Thoracic aorta (tissue), 2 donors: ENCODE measurements at regions not wholly inside any gene's neighbourhood (a gene's known extent, or its start where the extent isn't known, plus 50 kb on each side); places are given as distances from the start of the nearest gene placed in this dataset.

ENCODE experiments used
- ATAC-seq: fragments of 150-250 bp; one replicate; pipeline ENCODE4 v1.8.0; 2017; ENCODE audit warnings: low read depth; ENCODE audit not compliant: insufficient number of reproducible peaks, low FRiP score
- DNase-seq: peaks from one replicate; pipeline ENCODE4 v3.0.0-alpha.2; 2020; ENCODE audit warnings: low spot score
- H3K27ac ChIP-seq, 2 donors: fragments of 200-600 bp; sonication (generic); 1 replicate in 1 of 2; 2 replicates in 1 of 2; pipeline ENCODE4 v1.5.1; 2016; ENCODE audit warnings: mild to moderate bottlenecking in 2 of 2, moderate library complexity in 2 of 2
- H3K27me3 ChIP-seq: fragments of 200-600 bp; sonication (generic); replicated peaks from 2 replicates; pipeline ENCODE4 v1.6.0; 2016; ENCODE audit warnings: mild to moderate bottlenecking; ENCODE audit not compliant: insufficient read depth
- H3K36me3 ChIP-seq: fragments of 200-600 bp; sonication (generic); one replicate; pipeline ENCODE4 v1.5.1; 2016
- H3K4me1 ChIP-seq, 2 donors: fragments of 200-600 bp; sonication (generic); 1 replicate in 1 of 2; 2 replicates in 1 of 2; pipeline versions ENCODE4 v1.5.1 to v1.6.0; 2016; ENCODE audit warnings: low read depth in 2 of 2, mild to moderate bottlenecking in 1 of 2; ENCODE audit not compliant: control insufficient read depth in 1 of 2
- H3K4me3 ChIP-seq: fragments of 200-600 bp; sonication (generic); 2 replicates; pipeline ENCODE4 v1.5.1; 2016; ENCODE audit warnings: mild to moderate bottlenecking
- H3K9me3 ChIP-seq: fragments of 200-600 bp; sonication (generic); 2 replicates; pipeline ENCODE4 v1.5.1; 2016
- CTCF ChIP-seq: fragments of 200-600 bp; sonication (generic); IDR thresholded peaks from one replicate; pipeline ENCODE4 v1.5.1; 2019; ENCODE audit warnings: antibody characterized with exemption

- no peak for TF ChIP-seq CTCF
- Histone ChIP-seq H3K27me3 (no peaks in the 10 kb centered on the region), H3K4me3 (no peak overlapping the region), H3K9me3 (no peaks in the 10 kb centered on the region), H3K27ac (no peak overlapping the region), H3K4me1 (no peaks in the 10 kb centered on the region), H3K36me3 (no peaks in the 10 kb centered on the region)
- ATAC-seq (no peak), DNase-seq (no peak)
Measured at GRCh38 chr3:36097209-36097608, 283.1 kb upstream of the STAC start.

GRCh38 chr3:36114353-36114752, 266.0 kb upstream of the STAC start:
- no peak for TF ChIP-seq CTCF
- no peak for ATAC-seq
- no peak overlapping the region for H3K27ac ChIP-seq

DNA sequence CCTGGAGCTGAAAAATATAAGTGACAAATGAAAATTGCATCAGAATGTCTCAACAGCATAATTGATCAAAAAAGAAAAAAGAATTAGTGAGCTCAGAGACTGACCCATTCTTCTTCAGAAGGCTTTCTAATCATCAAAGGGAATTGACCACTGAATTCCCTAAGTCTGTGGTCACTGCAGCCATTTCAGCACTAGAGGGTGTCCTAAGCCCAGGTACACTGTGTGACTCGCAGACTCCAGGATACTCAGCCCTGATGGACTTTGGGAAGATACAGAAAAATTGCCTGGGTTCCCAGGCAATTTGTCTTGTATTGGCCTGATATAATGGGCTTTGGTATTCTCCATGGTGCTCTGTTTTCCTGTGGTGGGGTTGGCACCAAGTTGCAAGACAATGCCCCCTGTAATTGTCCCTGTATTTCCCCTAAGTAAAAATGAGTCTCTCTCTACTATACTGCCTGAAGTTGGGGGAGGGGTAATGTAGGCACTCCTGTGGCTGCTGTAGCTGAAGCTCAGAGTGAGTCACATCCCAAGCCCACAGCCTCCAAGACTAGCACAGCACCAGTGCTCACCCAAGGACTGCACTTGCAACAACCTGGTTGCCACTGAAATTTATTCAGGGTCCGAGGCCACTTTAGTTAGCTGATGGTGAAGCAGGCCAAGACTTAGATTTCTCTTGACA, 256.0 kb upstream of the STAC start:
- Histone ChIP-seq H3K4me1 (no peaks in the 10 kb centered on the region), H3K27ac (no peak overlapping the region), H3K9me3 (no peaks in the 10 kb centered on the region), H3K4me3 (no peak overlapping the region), H3K36me3 (no peaks in the 10 kb centered on the region), H3K27me3 (no peaks in the 10 kb centered on the region)
- no peak for ATAC-seq
- no peak for DNase-seq
- no peak for TF ChIP-seq CTCF

More at GRCh38 chr3:36114353-36114752, 266.0 kb upstream of the STAC start:
- Histone ChIP-seq H3K9me3 (no peaks in the 10 kb centered on the region), H3K27me3 (peaks cover 6% of the 10 kb centered on the region), H3K4me3 (no peak overlapping the region), H3K4me1 (no peaks in the 10 kb centered on the region), H3K36me3 (no peaks in the 10 kb centered on the region)
- no peak for DNase-seq

GRCh38 chr3:36132214-36132613, 248.1 kb upstream of the STAC start:
- Histone ChIP-seq H3K9me3 (no peaks in the 10 kb centered on the region), H3K4me3 (no peak overlapping the region), H3K4me1 (no peaks in the 10 kb centered on the region), H3K27ac (no peak overlapping the region), H3K36me3 (no peaks in the 10 kb centered on the region), H3K27me3 (no peaks in the 10 kb centered on the region)
- no peak for ATAC-seq
- TF ChIP-seq CTCF = no peak
- DNase-seq = no peak

DNA sequence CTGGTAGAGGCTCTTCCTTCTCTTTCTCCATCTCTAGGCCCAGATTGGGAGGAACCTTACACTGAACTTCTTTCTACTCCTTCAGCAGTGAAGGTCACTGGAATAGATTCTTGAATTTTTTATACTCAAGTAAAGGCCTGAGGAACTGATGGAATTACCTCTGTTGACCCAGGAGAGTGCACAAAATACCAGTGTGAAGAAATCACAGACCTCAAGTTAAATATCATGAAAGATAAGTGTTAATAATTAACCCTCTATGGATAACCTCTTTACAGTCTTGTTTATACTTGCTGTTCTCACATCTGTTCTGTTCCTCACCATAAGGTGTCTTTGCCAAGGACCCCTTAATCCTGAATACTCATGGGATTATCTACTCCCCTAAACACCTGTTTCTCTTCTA, 244.4 kb upstream of the STAC start:
- no peak for TF ChIP-seq CTCF
- Histone ChIP-seq H3K4me1 (no peaks in the 10 kb centered on the region), H3K27ac (no peak overlapping the region), H3K36me3 (no peaks in the 10 kb centered on the region), H3K9me3 (no peaks in the 10 kb centered on the region), H3K27me3 (no peaks in the 10 kb centered on the region), H3K4me3 (no peak overlapping the region)
- ATAC-seq (no peak), DNase-seq (no peak)
